HEK293T (cell line): ENCODE measurements at regions not wholly inside any gene's neighbourhood (a gene's known extent, or its start where the extent isn't known, plus 50 kb on each side); places are given as distances from the start of the nearest gene placed in this dataset.

ENCODE experiments used
- CTCF ChIA-PET: fragments of 350-600 bp; formaldehyde crosslinking; extraction: SDS; loops from one replicate; lab custom pipeline; 2021; ENCODE audit warnings: antibody characterized with exemption, inconsistent platforms; lab: Yijun Ruan, JAX
- POLR2A ChIA-PET: fragments of 350-600 bp; formaldehyde crosslinking; extraction: SDS; loops from one replicate; lab custom pipeline; 2020; ENCODE audit warnings: antibody characterized with exemption, inconsistent platforms; lab: Yijun Ruan, JAX
- DNase-seq: peaks from one replicate; pipeline ENCODE4 v3.0.0; 2012; ENCODE audit warnings: mixed read lengths; ENCODE audit errors: extremely low spot score
- ARNT ChIP-seq: fragments of 450-650 bp; IDR thresholded peaks from 2 replicates; pipeline ENCODE4 v1.6.1; 2017; ENCODE audit warnings: mild to moderate bottlenecking
- BHLHE40 ChIP-seq: fragments of 450-650 bp; IDR thresholded peaks from 2 replicates; pipeline ENCODE4 v1.6.1; 2016; ENCODE audit warnings: mild to moderate bottlenecking, moderate library complexity, borderline replicate concordance
- CTBP1 ChIP-seq: fragments of 450-650 bp; IDR thresholded peaks from 2 replicates; pipeline ENCODE4 v1.6.1; 2016; ENCODE audit warnings: borderline replicate concordance
- ELF4 ChIP-seq: fragments of 450-650 bp; IDR thresholded peaks from 2 replicates; pipeline ENCODE4 v1.6.1; 2017; ENCODE audit warnings: antibody characterized with exemption
- FOXA1 ChIP-seq: fragments of 450-650 bp; IDR thresholded peaks from 2 replicates; pipeline ENCODE4 v1.6.1; 2016; ENCODE audit warnings: mild to moderate bottlenecking
- FOXK2 ChIP-seq: fragments of 450-650 bp; IDR thresholded peaks from 2 replicates; pipeline ENCODE4 v1.6.1; 2016; ENCODE audit warnings: mild to moderate bottlenecking
- FOXM1 ChIP-seq: fragments of 450-650 bp; IDR thresholded peaks from 2 replicates; pipeline ENCODE4 v1.6.1; 2017; ENCODE audit warnings: mild to moderate bottlenecking, borderline replicate concordance
- HDGF ChIP-seq: fragments of 450-650 bp; IDR thresholded peaks from 2 replicates; pipeline ENCODE4 v1.6.1; 2017; ENCODE audit warnings: antibody characterized with exemption, borderline replicate concordance
- L3MBTL2 ChIP-seq: fragments of 450-650 bp; conservative IDR thresholded peaks from 2 replicates; pipeline ENCODE4 v1.6.1; 2016; ENCODE audit warnings: mild to moderate bottlenecking
- LEF1 ChIP-seq: fragments of 450-650 bp; IDR thresholded peaks from 2 replicates; pipeline ENCODE4 v1.6.1; 2017; ENCODE audit warnings: mild to moderate bottlenecking, borderline replicate concordance
- NFRKB ChIP-seq: fragments of 450-650 bp; IDR thresholded peaks from 2 replicates; pipeline ENCODE4 v1.6.1; 2016; ENCODE audit warnings: mild to moderate bottlenecking, moderate library complexity
- PKNOX1 ChIP-seq: fragments of 450-650 bp; IDR thresholded peaks from 2 replicates; pipeline ENCODE4 v1.6.1; 2016
- SP1 ChIP-seq: fragments of 450-650 bp; IDR thresholded peaks from 2 replicates; pipeline ENCODE4 v1.6.1; 2017
- SUZ12 ChIP-seq: fragments of 450-650 bp; IDR thresholded peaks from 2 replicates; pipeline ENCODE4 v1.6.1; 2016; ENCODE audit warnings: mild to moderate bottlenecking
- TARDBP ChIP-seq: fragments of 450-650 bp; IDR thresholded peaks from 2 replicates; pipeline ENCODE4 v1.6.1; 2016
- ZNF384 ChIP-seq: fragments of 450-650 bp; IDR thresholded peaks from 2 replicates; pipeline ENCODE4 v1.6.1; 2016

- TF ChIP-seq FOXA1 (no peak), L3MBTL2 (no peak), HDGF (no peak), NFRKB (no peak), FOXM1 (no peak), SP1 (no peak), PKNOX1 (no peak), ELF4 (no peak), ZNF384 (no peak), TARDBP (no peak)
- POLR2A ChIA-PET, result no interaction called here
- CTCF ChIA-PET, result interaction anchor here (0.7 kb wide), 1 partner anchor 633 kb away, joined by 3 read pairs; no protein-coding TSS in a partner anchor
- DNase-seq, result no peak
These were observed 523.8 kb downstream of the RASEF start for GRCh38 chr9:82539146-82539545.

- ChIA-PET POLR2A (no interaction called here), CTCF (no interaction called here)
- TF ChIP-seq BHLHE40 (no peak), TARDBP (no peak), SUZ12 (no peak), FOXM1 (no peak), ZNF384 (no peak), FOXA1 (no peak), LEF1 (no peak), ARNT (no peak), CTBP1 (no peak), HDGF (no peak), PKNOX1 (no peak), ELF4 (no peak), L3MBTL2 (no peak), FOXK2 (no peak)
- no peak for DNase-seq
These were observed 522.9 kb downstream of the RASEF start for GRCh38 chr9:82539856-82540579.

GRCh38 chr9:82543726-82544125, 519.2 kb downstream of the RASEF start:
- TF ChIP-seq ARNT (no peak), FOXA1 (no peak), TARDBP (no peak), BHLHE40 (no peak), ZNF384 (no peak), L3MBTL2 (no peak), ELF4 (no peak), SP1 (no peak), PKNOX1 (no peak)
- ChIA-PET POLR2A (no interaction called here), CTCF (no interaction called here)
- no peak for DNase-seq

GRCh38 chr9:82546136-82546535, 516.8 kb downstream of the RASEF start:
- ChIA-PET POLR2A (no interaction called here), CTCF (no interaction called here)
- no peak for TF ChIP-seq SP1
- no peak for TF ChIP-seq PKNOX1
- TF ChIP-seq TARDBP, result no peak
- TF ChIP-seq FOXM1, result no peak
- TF ChIP-seq ELF4, result no peak
- no peak for TF ChIP-seq CTBP1
- no peak for TF ChIP-seq ZNF384
- TF ChIP-seq HDGF, result no peak
- no peak for TF ChIP-seq FOXA1
- no peak for TF ChIP-seq FOXK2
- DNase-seq, result no peak

GRCh38 chr9:82547995-82548394, 514.9 kb downstream of the RASEF start:
- DNase-seq, result no peak
- CTCF ChIA-PET, result no interaction called here
- TF ChIP-seq FOXK2, result no peak
- no peak for TF ChIP-seq ARNT
- no peak for TF ChIP-seq SUZ12
- POLR2A ChIA-PET, result no interaction called here

- DNase-seq, result no peak
- POLR2A ChIA-PET, result no interaction called here
- TF ChIP-seq TARDBP, result no peak
- TF ChIP-seq SUZ12, result no peak
- no peak for TF ChIP-seq FOXA1
- no peak for TF ChIP-seq ZNF384
- TF ChIP-seq LEF1, result no peak
- TF ChIP-seq SP1, result no peak
- TF ChIP-seq NFRKB, result no peak
- no peak for TF ChIP-seq BHLHE40
- TF ChIP-seq ELF4, result no peak
- no peak for TF ChIP-seq CTBP1
- TF ChIP-seq L3MBTL2, result no peak
- TF ChIP-seq HDGF, result no peak
- TF ChIP-seq FOXK2, result no peak
- CTCF ChIA-PET, result interaction anchor here (1.1 kb wide), 1 partner anchor 57 kb away, joined by 3 read pairs; no protein-coding TSS in a partner anchor
These were observed 513.6 kb downstream of the RASEF start for GRCh38 chr9:82549174-82549821.
